SH-SY5Y (cell line): ENCODE measurements at regions not wholly inside any gene's neighbourhood (a gene's known extent, or its start where the extent isn't known, plus 50 kb on each side); places are given as distances from the start of the nearest gene placed in this dataset.

Experiments used
- GATA2 ChIP-seq: IDR thresholded peaks from 2 replicates; pipeline ENCODE4 v1.6.1; 2011; ENCODE audit warnings: mild to moderate bottlenecking, low read depth, low read length
- GATA3 ChIP-seq: IDR thresholded peaks from 2 replicates; pipeline ENCODE4 v1.6.1; 2011; ENCODE audit warnings: low read depth, mild to moderate bottlenecking, low read length, moderate library complexity

DNA sequence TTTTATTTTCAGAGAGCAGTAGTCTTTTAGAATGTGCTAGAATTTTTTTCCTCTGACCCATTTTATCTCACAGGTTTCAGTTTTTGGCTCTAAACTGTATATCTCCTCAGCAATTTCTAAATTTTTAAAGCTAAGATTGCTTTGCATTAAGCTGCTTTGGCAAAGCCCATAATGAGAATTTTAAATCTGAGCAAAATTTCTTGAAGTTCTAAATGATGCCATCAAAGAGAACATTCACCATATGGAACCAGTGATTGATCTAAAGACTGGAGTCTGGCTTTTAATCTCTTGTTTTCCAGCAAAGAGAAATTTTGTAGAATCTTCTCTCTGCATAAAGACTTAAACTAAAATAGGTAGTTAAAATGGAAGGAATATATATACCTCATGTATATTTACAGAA is 313.6 kb downstream of the TBC1D32 start:
- no peak for TF ChIP-seq GATA2
- TF ChIP-seq GATA3, result no peak

GRCh38 chr6:121008553-121008952 is 325.7 kb downstream of the TBC1D32 start:
- no peak for TF ChIP-seq GATA3
- no peak for TF ChIP-seq GATA2

GRCh38 chr6:121006024-121006423 is 328.3 kb downstream of the TBC1D32 start:
- no peak for TF ChIP-seq GATA3
- no peak for TF ChIP-seq GATA2

- TF ChIP-seq GATA2, result no peak
- no peak for TF ChIP-seq GATA3
Measured at GRCh38 chr6:121000381-121000780, 333.9 kb downstream of the TBC1D32 start.

GRCh38 chr6:120996340-120996739 is 337.9 kb downstream of the TBC1D32 start:
- TF ChIP-seq GATA2 (no peak), GATA3 (no peak)

DNA sequence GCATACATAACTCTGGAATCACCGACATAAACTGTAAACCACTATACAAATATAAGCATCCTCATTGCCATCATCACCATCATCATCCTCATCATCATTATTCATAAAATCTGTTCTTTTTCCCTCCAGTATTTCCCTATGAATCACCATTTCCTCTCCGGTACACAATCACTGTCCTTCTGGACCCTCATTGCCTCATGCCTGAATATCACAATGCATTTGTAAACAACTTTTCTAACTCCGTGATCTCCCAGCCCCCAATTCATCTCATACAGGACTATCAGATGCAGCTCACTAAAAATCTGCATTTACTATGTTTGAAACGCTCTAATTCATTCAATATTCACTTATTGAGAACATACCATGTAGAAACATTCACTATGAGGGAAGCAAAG is 339.7 kb downstream of the TBC1D32 start:
- no peak for TF ChIP-seq GATA2
- TF ChIP-seq GATA3, result no peak

DNA sequence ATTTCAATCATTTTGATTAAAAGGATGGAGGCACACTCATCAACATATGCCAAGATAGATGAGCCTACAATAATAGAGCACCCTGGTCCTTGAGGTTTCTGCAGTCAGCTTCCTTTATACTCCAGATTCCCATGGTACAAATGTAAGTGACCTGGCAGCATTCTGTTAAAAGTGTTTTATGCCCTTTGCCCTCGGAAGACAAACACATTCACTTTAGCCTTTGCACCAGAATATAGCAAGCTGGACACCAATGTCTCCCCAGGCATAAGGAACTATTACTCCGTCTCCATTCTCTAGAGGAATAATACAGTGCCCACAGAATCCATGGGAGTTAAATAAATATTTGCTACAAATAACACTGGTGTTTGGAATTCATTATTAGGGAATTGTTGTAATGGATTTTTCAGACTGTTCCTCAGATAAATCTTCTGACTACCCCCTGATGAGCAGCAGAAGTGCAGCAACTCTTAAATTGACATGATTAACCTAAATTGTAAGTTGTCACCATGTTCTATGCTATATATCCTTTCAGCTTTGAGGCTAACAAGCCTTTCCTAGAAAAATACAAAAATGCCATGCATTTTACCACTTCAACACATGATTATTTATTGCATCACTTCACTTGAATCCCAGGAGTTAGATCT is 340.2 kb downstream of the TBC1D32 start:
- TF ChIP-seq GATA3, result no peak
- TF ChIP-seq GATA2, result no peak

DNA sequence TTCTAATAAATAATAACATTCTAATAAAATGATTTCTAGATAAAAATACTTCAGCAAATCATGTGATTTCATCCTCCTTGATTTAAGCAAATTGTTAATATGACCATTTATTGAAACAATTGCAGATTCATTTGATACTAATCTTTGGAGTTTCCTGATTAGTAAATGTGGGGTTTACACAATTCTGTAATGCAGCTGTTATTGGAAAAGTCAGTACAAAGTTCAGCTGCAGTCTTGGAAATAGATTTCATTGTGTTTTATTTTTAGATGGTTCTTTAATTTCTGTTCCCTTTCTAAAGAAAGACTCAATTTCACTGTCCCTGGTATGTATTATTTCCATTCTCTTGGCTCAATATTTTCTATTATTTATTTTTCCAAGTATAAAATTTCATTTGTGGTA is 342.0 kb downstream of the TBC1D32 start:
- TF ChIP-seq GATA2, result no peak
- TF ChIP-seq GATA3, result no peak

DNA sequence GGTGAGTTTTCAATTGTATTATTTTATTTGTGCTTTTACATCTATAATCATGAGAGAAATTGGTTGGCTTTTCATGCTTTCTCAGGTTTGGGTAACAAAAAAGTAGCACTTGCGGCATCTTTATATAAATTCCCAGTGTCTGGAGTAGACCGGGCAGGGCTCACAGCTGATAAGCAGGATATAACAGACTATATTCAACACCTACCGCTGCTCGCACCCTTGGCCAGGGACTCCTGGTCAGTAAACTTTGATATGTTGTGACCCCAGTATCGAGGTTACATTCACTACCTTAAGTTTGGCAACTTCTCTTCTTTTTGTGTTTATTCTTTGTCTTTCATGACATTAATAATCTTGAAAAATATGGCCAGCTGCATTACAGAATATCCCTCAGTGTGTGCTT is 343.4 kb downstream of the TBC1D32 start:
- no peak for TF ChIP-seq GATA3
- TF ChIP-seq GATA2, result no peak

- TF ChIP-seq GATA3 (no peak), GATA2 (no peak)
Measured at GRCh38 chr6:120981835-120982234, 352.4 kb downstream of the TBC1D32 start.

DNA sequence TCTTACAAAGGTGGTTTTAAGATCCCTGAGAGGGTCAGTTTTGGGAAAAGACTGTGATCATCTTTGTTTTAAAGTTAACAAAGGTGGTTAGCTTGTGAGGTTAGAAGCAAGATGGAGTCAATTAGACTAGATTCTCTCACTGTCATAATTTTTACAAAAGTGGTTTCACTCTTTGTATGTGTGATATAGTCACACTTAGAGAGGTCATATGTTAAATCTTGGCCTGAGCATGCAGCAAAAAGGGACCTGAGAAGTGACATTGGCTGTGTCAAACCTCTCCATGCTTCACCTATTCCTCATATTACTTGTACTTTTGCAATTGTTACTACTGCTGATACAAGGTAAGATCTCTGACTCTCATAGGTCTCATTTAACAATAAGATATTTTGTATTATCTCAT is 368.0 kb downstream of the TBC1D32 start:
- TF ChIP-seq GATA2, result no peak

- no peak for TF ChIP-seq GATA3
- no peak for TF ChIP-seq GATA2
Measured at GRCh38 chr6:120965814-120966213, 368.5 kb downstream of the TBC1D32 start.

DNA sequence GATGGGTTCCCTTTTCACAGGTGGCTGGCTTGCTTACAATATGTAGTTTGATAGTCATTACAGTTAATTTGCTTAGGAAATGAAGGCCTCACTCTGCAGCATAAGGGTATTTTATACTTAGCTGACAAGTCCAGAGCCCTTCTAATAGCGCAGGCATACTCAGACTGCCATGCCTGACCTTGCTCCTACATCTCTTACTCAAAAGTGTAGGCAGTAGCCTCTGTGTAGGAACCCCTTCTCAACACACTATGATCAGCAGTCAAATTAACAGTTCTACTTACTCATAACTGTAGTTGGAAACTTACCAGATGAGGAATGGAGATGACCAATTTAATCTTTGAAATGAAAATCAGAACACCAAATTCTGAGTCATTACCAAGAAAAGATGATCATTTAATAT is 373.5 kb downstream of the TBC1D32 start:
- TF ChIP-seq GATA3, result no peak
- TF ChIP-seq GATA2, result no peak

DNA sequence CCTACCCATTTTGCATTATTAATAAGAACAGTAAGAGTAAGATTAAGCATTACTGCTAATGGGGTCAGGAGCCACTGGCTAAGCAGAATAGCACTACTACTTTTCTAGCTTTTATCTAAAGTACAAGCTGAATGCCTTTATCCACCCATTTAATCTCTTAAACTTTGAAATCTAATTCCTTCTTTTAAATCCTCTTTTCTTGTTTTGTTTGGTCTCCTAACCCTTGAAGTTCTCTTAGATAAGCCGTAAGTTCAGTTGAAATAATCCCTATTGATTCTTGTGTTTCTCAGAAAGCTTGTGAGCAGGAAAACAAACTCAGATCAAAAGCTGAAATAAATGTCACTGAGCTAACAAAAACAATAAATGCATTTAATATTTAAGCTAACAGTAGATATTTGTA is 380.2 kb downstream of the TBC1D32 start:
- TF ChIP-seq GATA2, result no peak
- no peak for TF ChIP-seq GATA3

- TF ChIP-seq GATA3 (no peak), GATA2 (no peak)
Measured at GRCh38 chr6:120951258-120951657, 383.0 kb downstream of the TBC1D32 start.

DNA sequence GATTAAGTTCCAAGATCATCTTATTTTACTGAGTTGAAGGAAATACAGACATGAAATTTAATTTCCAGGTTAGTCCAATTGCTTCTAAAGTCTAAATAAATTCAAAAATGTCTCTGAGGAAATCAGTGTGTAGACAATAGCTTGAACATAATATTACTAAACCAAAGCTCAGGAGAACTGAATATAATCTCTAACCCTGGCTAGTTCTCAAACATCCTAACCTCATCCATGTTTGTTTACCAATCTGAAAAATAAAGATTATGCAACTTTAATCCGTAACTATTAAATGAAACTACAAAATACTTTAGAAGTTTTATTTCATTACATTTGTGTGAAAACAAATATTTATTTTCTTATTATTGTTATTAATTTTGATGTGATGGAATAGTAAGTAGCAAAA is 387.2 kb downstream of the TBC1D32 start:
- TF ChIP-seq GATA2 (no peak), GATA3 (no peak)
